HG03108 (cell line): ENCODE measurements at regions not wholly inside any gene's neighbourhood (a gene's known extent, or its start where the extent isn't known, plus 50 kb on each side); places are given as distances from the start of the nearest gene placed in this dataset.
"Not testable (repeated sequence)": the region's sequence is repeated elsewhere in the genome, so short reads cannot be mapped to it uniquely, and the experiment has no call there.

Experiments used
- ATAC-seq: cut with Tn5 transposase; IDR thresholded peaks from one replicate; pipeline ENCODE4 v1.9.1; 2021; ENCODE audit warnings: moderate library complexity; ENCODE audit not compliant: unreplicated experiment

GRCh38 chr3:8113626-8114025 is 388.0 kb upstream of the LMCD1 start:
- no peak for ATAC-seq

DNA sequence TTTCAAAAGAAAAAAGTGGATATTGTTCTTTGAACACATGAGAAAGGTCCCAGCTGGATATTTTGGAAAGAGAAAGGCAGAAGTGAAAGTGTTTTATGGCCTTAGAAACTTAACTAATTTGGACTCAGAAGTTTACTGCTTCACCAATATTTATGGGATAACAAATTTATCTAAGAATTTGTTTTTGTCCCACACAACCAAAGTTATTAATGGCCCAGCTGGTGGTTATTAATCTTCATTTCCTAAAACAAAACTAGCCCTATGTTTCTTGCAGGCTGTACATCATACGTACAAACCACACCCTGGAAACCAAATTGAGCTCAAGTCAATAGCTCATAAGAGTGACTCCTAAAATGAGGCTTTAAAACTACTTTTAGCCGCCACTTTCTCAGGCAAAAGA is 372.9 kb upstream of the LMCD1 start:
- no peak for ATAC-seq

DNA sequence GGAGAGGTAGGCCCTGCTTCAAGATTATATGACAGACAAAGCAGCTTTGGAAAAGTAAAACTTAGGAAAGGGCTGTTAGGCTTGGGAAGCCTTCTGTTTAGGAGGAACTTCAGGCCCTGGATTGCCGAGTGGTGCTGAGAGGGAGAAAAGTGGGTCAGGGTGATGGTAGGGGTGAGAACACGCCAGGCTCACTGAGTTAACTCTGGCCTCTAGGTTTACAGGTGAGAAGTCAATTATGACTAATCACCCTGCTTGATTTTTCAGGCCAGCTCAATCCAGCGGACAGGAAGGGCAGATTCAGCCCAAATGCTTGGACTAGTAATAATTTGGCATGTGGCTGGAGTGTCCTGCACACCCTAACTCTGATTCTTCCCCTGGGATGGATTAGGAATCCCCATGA is 365.1 kb upstream of the LMCD1 start:
- ATAC-seq: no peak

GRCh38 chr3:8143186-8143585 is 358.4 kb upstream of the LMCD1 start:
- ATAC-seq: no peak

DNA sequence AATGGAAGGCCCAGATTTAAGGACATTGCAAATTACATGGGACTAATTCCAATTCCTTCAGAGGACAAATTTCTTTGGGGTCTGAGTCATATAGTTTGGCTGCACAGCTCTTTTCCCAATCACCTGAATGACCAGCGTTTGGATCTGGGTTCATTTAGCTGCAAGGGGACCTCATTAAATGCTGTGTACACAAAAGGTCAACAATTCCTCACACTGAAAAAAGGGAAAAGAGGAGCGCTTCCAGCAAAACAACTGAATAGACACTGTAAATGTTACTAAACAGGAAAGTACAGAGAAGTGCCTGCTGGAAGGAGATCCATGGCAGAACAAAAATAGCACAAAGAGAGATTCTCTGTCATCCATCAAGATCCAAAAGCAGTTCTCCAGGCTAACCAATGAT is 356.0 kb upstream of the LMCD1 start:
- no peak for ATAC-seq

DNA sequence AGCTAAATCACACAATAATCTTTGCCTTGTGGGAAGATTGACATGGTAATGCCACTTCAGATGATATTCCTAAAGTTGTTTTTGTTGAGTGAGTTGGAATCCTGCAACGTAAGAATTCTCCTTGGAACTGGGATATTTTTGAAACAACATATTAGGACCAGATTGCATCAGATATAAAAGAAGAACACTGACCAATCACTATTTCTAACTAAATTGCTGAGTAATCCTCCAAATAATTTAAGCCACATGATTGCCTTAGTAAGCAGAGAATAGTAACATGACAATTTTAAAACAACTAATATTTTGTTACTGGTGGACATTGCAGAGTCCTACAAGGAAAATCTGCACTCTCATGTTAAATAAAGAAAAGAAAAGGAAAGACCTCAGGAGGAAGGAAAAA is 353.9 kb upstream of the LMCD1 start:
- no peak for ATAC-seq

- ATAC-seq: no peak
These were observed 348.7 kb upstream of the LMCD1 start for GRCh38 chr3:8152821-8153418.

GRCh38 chr3:8153800-8154199 is 347.8 kb upstream of the LMCD1 start:
- ATAC-seq: no peak

DNA sequence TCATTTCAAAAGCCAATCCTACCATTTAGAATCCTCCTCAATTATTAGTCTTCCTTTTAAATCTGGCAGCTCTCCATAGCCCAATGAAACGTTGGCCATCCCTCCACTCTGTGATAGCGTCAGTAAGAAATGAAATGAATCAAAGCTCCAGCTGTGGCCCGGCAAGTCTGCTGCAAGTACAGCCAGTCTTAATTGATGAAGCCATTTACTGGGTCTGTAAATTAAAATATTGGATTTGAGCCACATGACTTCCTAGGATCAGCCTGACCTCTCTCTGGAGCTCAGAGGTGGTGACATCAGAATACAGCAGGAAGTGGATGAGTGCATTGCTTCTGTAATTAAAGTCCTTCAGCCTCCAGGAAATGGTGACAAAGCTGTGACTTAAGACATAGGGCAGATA is 347.0 kb upstream of the LMCD1 start:
- no peak for ATAC-seq

- ATAC-seq: no peak
These were observed 345.5 kb upstream of the LMCD1 start for GRCh38 chr3:8156138-8156537.

DNA sequence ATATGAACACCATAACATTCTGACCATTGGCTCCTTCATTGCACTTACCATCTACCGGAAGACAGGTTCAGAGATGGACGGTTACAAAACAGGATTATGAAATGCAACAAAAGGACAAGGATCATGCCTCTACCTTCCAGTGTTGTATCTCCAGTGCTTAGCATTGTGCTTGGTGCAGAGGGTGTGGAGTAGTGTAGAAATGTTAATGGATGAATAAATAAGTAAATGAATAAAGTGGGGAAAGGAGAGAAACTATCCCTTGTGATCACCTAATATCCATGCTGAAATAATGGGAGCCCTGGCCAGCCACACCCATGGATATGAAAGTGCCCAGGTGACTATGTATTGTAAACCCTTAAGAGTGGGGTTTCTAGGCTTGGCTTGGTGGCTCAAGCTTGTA is 344.8 kb upstream of the LMCD1 start:
- no peak for ATAC-seq

GRCh38 chr3:8157640-8158039 is 344.0 kb upstream of the LMCD1 start:
- ATAC-seq: no peak

- ATAC-seq: no peak
These were observed 337.5 kb upstream of the LMCD1 start for GRCh38 chr3:8164145-8164544.

DNA sequence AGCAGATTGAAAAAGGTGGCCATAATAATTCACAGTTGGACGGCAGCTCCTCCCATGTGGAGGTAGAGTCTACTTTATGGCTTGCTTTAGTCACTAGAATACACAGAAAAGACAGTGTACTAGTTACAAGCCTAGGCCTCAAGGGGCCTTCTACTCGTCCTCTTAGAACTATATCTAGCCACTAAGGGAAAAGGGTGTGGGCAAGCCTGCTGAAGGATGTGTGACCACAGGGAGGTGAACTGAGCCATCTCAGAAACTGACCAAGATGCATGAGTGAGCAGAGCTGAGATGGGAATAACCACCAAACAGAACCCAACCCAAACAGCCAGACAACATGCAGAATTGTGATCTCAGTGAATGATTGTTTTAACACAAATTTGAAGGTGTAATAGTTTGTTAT is 335.6 kb upstream of the LMCD1 start:
- no peak for ATAC-seq

- ATAC-seq: no peak
These were observed 330.6 kb upstream of the LMCD1 start for GRCh38 chr3:8170971-8171508.

DNA sequence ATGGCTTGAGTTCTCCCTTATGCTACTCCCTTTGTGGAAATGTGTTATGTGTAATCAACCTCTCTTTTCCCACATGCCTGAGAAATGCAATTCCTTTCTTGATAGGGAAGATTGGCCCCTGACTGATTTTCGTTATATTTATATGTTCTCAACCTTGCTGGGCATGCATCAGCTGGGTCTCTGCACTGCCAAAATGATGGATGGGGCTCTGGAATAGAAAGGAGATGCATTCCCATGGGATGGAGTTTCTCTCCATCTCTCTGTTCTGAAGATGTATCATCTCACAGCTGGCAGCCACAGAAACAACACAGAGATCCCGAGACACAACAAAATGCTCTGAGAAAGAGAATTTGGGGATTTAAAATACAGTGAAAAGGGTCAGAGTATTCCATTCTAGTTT is 327.7 kb upstream of the LMCD1 start:
- no peak for ATAC-seq

DNA sequence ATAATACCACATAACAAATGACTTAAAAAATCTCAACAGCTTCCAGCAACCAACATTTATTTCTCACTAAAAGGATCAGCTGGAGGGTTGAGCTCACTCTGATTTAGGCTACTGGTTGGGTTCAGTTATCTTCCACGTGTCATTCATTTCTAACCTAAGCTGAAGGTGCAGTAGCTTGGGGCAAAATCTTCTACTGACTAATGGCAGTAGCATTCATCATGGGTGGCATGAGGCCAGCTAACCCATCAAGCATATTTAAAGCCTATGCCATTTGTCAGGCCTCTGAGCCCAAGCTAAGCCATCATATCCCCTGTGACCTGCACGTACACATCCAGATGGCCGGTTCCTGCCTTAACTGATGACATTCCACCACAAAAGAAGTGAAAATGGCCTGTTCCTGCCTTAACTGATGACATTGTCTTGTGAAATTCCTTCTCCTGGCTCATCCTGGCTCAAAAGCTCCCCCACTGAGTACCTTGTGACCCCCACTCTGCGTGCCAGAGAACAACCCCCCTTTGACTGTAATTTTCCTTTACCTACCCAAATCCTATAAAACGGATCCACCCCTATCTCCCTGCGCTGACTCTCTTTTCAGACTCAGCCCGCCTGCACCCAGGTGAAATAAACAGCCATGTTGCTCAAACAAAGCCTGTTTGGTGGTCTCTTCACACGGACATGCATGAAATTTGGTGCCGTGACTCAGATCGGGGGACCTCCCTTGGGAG is 324.7 kb upstream of the LMCD1 start:
- not testable (repeated sequence) for ATAC-seq

- not testable (repeated sequence) for ATAC-seq
These were observed 323.1 kb upstream of the LMCD1 start for GRCh38 chr3:8178516-8178915.

GRCh38 chr3:8182904-8183303 is 318.7 kb upstream of the LMCD1 start:
- ATAC-seq: no peak

GRCh38 chr3:8183627-8184026 is 318.0 kb upstream of the LMCD1 start:
- ATAC-seq: no peak

DNA sequence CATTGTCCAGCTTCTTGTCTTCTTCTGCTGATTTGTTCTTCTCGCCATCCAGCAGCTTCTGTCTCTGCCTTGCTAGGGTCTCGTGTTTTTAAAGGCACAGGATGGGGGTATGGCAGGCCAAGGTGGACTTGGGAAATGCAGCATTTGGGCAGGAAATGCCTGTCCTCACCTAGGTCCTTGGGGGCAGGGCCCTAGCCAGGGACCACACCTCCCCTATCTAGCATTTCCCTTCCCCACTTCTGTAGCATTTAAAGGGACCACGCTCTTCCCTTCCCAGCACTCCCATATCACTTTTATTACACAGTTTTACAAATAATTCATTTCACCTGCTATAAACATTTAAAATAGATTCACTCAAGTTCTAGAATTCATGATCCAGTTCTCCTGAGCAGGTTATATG is 315.4 kb upstream of the LMCD1 start:
- no peak for ATAC-seq

GRCh38 chr3:8187996-8188395 is 313.6 kb upstream of the LMCD1 start:
- ATAC-seq: no peak

GRCh38 chr3:8189051-8189450 is 312.6 kb upstream of the LMCD1 start:
- ATAC-seq: no peak
